ENCODE measurements at regions not wholly inside any gene's neighbourhood (a gene's known extent, or its start where the extent isn't known, plus 50 kb on each side); places are given as distances from the start of the nearest gene placed in this dataset.
"Not testable (repeated sequence)": the region's sequence is repeated elsewhere in the genome, so short reads cannot be mapped to it uniquely, and the experiment has no call there.

- DNase-seq (ENCODE audit: low spot score) = peak; percentile 31
These were observed 538.5 kb downstream of the INSC start for GRCh38 chr11:15653191-15653710.

DNA sequence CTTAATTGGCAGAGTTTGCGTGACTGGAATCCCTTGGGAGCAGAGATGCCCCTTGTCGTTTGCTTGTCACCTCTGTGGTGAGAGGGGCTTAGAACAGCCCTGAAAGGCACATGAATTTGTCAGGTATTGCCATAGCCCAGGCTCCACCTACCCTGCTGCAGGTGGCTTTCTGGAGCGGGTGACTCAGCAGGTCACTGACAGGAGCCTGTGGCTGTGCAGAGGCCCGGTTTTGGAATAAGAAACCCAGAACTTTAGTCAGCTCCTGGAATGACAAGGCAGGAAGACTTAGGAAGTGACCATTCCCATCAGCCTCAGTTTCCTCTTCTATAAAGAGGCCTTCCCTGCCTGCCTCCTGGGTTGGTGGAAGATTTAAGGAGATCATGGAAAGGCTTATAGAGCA is 539.7 kb downstream of the INSC start:
- DNase-seq (ENCODE audit: low spot score) = peak; percentile 71

DNA sequence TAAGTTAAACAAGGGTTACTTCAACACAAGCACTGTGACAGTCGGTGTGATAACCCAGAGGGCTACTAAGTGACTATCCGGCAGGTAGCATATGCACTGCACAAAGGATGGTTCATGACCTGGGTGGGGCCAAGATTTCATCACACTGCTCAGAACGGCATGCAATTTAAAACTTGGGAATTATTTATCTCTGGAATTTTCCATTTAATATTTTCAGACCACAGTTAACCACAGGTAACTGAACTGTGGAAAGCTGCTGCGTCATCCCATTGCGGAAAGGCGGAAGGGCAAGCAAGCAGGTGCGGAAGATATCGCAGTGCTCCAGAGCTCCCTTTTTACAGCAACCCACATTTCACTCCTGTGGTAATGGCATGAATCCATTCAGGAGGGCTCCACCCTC is 540.8 kb downstream of the INSC start:
- peak; percentile 85 for DNase-seq (ENCODE audit: low spot score)

GRCh38 chr11:15657264-15657663 is 542.5 kb downstream of the INSC start:
- no peak for DNase-seq (ENCODE audit: low spot score)

GRCh38 chr11:15660496-15660895 is 545.8 kb downstream of the INSC start:
- DNase-seq (ENCODE audit: low spot score) = no peak

- no peak for DNase-seq (ENCODE audit: low spot score)
These were observed 547.6 kb downstream of the INSC start for GRCh38 chr11:15662285-15662684.

- peak; percentile 35 for DNase-seq (ENCODE audit: low spot score)
These were observed 549.1 kb downstream of the INSC start for GRCh38 chr11:15663777-15664218.

GRCh38 chr11:15665368-15665871 is 550.7 kb downstream of the INSC start:
- DNase-seq (ENCODE audit: low spot score) = peak; percentile 53

GRCh38 chr11:15667127-15667725 is 552.5 kb downstream of the INSC start:
- no peak for DNase-seq (ENCODE audit: low spot score)

GRCh38 chr11:15668718-15669117 is 554.0 kb downstream of the INSC start:
- DNase-seq (ENCODE audit: low spot score) = no peak

DNA sequence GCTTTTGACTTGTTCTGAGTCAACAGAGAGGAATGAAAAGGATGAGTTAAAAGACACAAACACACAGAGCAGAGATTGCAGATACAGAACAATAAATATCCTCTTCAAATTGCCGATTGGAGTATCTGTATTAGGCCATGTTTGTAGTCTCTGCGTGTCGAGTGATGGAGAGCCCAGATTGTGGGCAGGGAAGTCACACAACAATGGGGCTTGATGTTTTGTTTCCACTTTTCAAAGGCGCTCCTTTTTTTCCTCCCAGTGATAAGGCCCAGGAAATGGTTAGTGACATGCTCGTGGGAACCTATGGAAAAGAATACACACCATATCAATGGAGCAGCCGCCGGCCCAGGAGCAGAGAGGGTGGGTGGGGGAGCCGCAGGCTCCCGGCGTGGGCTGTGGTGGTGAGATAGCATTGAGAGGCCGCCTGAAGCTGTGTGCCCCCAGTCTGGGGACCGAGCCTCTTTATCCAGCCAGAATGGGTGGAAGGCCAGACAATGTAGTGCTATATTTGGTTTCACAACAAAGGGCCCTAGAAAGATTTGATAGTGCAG is 555.9 kb downstream of the INSC start:
- DNase-seq (ENCODE audit: low spot score) = no peak

DNA sequence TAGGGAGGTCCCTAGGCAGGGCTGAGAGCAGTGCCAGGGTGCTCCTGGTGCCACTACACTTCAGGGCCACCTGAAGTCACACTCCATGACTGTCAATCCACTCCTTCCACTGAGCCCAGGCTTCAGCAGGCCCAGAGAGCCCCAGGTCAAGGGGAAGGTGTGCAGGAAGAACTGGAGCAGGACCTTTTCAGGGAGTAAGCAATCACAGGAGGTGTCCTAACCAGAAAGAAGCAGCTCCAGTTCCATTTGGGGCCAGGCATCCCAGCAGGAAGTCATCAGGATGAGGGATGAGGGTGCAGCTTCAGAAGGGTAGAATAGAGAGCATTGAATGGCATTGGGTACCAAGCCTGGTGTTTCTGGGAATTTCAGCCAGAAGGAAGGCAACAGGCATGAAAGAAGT is 556.5 kb downstream of the INSC start:
- DNase-seq (ENCODE audit: low spot score) = no peak

DNA sequence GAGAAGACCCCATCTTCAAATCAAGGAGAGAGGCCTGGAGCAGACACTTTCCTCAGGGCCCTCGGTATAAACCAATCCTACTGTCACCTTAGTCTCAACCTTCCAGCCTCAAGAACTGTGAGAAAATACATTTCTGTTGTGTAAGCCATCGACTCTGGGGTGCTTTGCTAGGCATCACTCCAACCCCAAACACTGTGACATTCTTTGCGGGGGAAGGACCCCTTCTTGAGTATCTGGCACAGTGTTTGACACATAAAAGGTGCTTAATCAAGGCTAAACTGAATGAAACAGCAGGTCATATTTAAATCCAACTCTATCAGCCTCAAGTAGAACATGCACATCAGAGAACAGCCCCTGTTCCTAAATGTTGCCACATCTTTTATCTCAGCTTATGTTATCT is 558.1 kb downstream of the INSC start:
- DNase-seq (ENCODE audit: low spot score) = no peak

DNA sequence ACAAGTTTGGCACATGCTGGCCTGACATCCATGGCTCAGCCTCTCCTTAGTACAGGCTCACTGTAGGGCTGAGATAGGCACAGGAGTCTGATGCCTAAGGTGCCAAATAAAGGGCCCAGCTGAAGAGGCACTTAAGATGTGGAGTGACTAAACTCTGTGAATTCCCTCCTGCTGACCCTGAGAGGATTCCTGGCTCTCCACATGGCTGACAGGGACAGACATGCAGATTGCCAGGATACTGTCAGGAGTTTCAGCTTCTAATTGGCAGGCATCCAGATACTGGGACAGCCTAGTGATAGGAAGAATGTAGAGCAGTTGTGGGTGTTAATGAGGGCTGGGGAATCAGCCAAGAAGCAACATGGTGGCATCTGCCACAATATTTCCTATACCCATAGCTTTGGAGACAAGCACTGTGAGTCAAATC is 558.7 kb downstream of the INSC start:
- no peak for DNase-seq (ENCODE audit: low spot score)

DNA sequence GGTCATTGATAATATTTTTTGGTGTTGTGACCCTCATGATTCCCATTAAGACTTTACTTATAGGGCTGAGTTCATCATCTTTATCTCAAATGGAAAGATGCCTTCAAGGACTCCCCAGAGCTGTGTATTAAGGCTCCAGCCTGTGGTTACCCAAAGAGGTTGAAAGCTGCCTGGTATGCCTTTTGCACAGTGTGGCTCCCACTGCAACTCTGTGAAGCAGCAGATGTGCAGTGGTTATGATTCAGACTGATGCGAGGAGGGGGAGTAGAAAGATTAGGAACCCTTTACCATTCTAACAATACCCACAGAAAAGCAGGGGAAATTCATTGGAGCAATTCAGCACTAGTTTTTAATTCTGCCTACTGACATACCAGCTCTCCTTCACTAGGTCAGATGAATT is 560.0 kb downstream of the INSC start:
- no peak for DNase-seq (ENCODE audit: low spot score)

DNA sequence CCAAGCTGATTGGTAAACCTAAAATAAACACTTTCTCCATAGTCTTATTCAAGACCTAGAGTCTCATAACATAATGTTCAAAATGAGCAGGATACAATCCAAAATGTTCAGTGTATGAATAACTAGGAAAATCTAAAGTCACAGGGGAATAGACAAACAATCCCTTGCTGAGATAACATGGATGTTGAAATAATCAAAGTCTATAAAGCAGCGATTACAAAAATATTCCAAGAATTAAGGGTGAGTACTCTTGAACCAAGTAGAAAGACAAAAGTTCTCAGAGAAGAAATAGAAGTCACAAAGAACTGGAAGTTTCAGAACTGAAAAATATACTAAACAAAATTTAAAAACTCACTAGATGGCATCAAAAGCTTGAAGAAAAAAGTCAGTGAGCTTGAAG is 561.0 kb downstream of the INSC start:
- no peak for DNase-seq (ENCODE audit: low spot score)

DNA sequence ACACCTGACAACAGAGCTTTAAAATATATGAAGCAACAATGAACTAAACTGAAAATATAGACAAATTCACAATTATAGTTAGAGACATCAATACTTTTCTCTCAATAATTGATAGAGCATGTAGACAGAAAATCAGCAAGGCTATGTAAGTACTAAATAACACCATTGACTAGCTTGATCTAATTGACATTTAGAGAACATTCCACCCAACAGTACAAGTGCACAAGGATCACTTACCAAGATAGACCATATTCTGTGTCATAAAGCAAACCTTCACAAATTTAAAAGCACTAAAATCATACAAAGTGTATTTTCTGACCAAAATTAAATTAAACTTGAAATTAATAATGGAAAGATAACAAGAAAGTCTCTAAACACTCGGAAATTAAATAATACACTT is 562.5 kb downstream of the INSC start:
- no peak for DNase-seq (ENCODE audit: low spot score)

DNA sequence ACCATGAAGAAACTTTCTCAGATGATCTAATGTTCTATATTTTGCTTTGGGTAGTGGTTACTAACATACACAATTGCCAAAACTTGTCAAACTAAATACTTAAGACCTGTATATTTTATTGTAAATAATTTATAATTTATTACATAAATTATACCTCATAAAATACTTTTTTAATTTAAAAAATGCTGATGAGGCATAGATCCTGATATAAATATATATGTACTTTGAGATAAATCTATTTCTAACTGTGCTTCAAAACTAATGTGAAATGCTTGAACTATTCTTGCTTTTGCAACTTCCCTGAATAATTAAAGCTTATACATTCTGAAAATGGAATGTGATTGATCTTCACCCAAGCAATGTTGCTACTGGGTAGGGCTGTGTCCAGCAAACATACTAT is 568.8 kb downstream of the INSC start:
- DNase-seq (ENCODE audit: low spot score) = no peak

DNA sequence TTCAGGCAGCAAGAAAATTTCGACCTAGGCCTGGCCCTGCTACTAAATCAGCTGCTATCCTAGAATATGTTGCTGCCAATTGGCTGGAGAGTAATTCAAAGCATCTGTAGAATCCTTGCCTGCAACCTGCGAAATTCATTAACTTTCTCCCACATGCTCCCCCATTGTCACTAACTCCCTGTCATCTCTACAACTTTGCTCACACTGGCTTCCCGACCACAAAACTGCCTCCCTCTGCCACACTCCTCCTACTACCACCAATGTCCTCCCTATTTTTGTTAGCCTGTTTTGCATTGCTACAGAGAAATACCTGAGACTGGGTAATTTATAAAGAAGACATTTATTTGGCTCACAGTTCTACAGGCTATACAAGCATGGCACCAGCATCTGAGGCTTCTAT is 570.6 kb downstream of the INSC start:
- no peak for DNase-seq (ENCODE audit: low spot score)

- DNase-seq (ENCODE audit: low spot score) = not testable (repeated sequence)
These were observed 571.5 kb downstream of the INSC start for GRCh38 chr11:15686259-15686658.

GRCh38 chr11:15687342-15687741 is 572.6 kb downstream of the INSC start:
- DNase-seq (ENCODE audit: low spot score) = no peak

- DNase-seq (ENCODE audit: low spot score) = peak; percentile 42
These were observed 573.6 kb downstream of the INSC start for GRCh38 chr11:15688351-15688792.

DNA sequence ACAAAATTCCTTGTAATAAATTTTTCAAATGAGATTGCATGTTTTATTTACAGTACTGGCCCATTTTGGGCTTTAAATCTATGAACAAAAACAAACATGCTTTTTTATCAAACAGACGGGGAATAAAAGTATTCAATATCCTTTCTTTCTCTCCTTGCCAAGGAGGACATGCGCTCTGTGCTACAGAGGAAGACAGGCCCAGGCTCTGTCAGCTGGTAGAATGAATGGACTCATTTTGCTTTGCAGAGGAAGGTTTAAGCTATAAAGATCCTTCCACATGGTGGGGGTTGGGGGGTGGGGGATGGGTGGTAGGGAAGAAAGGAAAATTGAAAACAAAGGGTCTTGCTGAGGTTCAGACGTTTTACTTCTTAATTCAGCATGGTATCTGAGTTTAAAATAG is 575.6 kb downstream of the INSC start:
- no peak for DNase-seq (ENCODE audit: low spot score)
